HCT116 (cell line): ENCODE measurements at regions not wholly inside any gene's neighbourhood (a gene's known extent, or its start where the extent isn't known, plus 50 kb on each side); places are given as distances from the start of the nearest gene placed in this dataset.

Experiments
- ATAC-seq: fragments of 200-7000 bp; cut with Tn5 transposase; 2 replicates; pipeline ENCODE4 v1.9.1; 2020; ENCODE audit warnings: mild to moderate bottlenecking, moderate library complexity
- BruUV-seq: library from RNA; stranded (reverse); fragments of 400-500 nt; replicated peaks from 2 replicates; lab custom pipeline; 2021; lab: Mats Ljungman, UMichigan
- CTCF ChIA-PET: fragments of 300-600 bp; sonication (Branson Sonifier 250); formaldehyde crosslinking; loops from one replicate; lab custom pipeline; 2021; ENCODE audit warnings: antibody characterized with exemption; lab: Charles Lee
- POLR2A ChIA-PET: fragments of 300-600, 350-600 bp; sonication (Branson Sonifier 250); formaldehyde crosslinking; loops from one replicate; lab custom pipeline; 2021; ENCODE audit warnings: antibody characterized with exemption; lab: Charles Lee
- RAD21 ChIA-PET, 2 experiments: fragments of 300-600 bp; sonication (Branson Sonifier 250); formaldehyde crosslinking; loops; one replicate each; lab custom pipeline; 2023; ENCODE audit warnings: low total read pairs in 2 of 2; ENCODE audit not compliant: uncharacterized antibody in 2 of 2, unreplicated experiment in 2 of 2, low non-redundant PET in 1 of 2; lab: Charles Lee
- DNase-seq: peaks from one replicate; pipeline ENCODE4 v3.0.0-alpha.2; 2010; ENCODE audit warnings: low read depth, low spot score
- H2AFZ ChIP-seq: fragments of 200-600 bp; shearing (Covaris generic), sonication (generic); 2 replicates; pipeline ENCODE4 v1.6.1; 2017; ENCODE audit warnings: low read depth, mixed run types, mixed read lengths, antibody characterized with exemption, low read length; ENCODE audit not compliant: poor library complexity, severe bottlenecking
- H3K27ac ChIP-seq: 2 replicates; pipeline ENCODE4 v1.5.1; 2012; ENCODE audit warnings: low read depth, low read length
- H3K27me3 ChIP-seq: fragments of 200-600 bp; sonication (generic); 2 replicates; pipeline ENCODE4 v1.6.1; 2016; ENCODE audit warnings: mixed run types, low read length, mixed read lengths; ENCODE audit not compliant: insufficient read depth
- H3K36me3 ChIP-seq, 2 experiments: fragments of 200-500 bp in 1 of 2; fragments of 200-600 bp in 1 of 2; sonication (Bioruptor generic) in 1 of 2; sonication (generic) in 1 of 2; 2 replicates each; pipeline versions ENCODE4 v1.5.1 to v1.6.1; 2014 to 2016; ENCODE audit warnings: low read length in 2 of 2, inconsistent platforms in 1 of 2, mixed read lengths in 1 of 2, mixed run types in 1 of 2; ENCODE audit not compliant: insufficient read depth in 2 of 2, control insufficient read depth in 1 of 2
- H3K4me1 ChIP-seq, 2 experiments: fragments of 200-600 bp in 1 of 2; sonication (generic) in 1 of 2; 2 replicates each; pipeline versions ENCODE4 v1.5.1 to v1.6.1; 2012 to 2017; ENCODE audit warnings: low read length in 2 of 2, inconsistent platforms in 1 of 2, mild to moderate bottlenecking in 1 of 2, mixed read lengths in 1 of 2, mixed run types in 1 of 2, moderate library complexity in 1 of 2; ENCODE audit not compliant: insufficient read depth in 2 of 2, control insufficient read depth in 1 of 2
- H3K4me2 ChIP-seq: fragments of 200-600 bp; sonication (generic); 2 replicates; pipeline ENCODE4 v1.6.1; 2017; ENCODE audit warnings: mixed run types, low read length, mixed read lengths
- H3K4me3 ChIP-seq, 2 experiments: fragments of 200-600 bp in 1 of 2; sonication (generic) in 1 of 2; replicated peaks in 1 of 2; 2 replicates each; pipeline ENCODE4 v1.5.1; 2011 to 2016; ENCODE audit warnings: low read length in 2 of 2, control low read depth in 1 of 2, low read depth in 1 of 2, mild to moderate bottlenecking in 1 of 2, mixed read lengths in 1 of 2, mixed run types in 1 of 2
- H3K79me2 ChIP-seq: fragments of 200-600 bp; sonication (generic); 2 replicates; pipeline ENCODE4 v1.6.1; 2017; ENCODE audit warnings: mild to moderate bottlenecking, mixed run types, low read length, moderate library complexity, mixed read lengths; ENCODE audit not compliant: insufficient read depth
- H3K9ac ChIP-seq: fragments of 200-600 bp; sonication (generic); 2 replicates; pipeline ENCODE4 v1.6.1; 2016; ENCODE audit warnings: low read length, mixed read lengths
- H3K9me2 ChIP-seq: fragments of 200-600 bp; sonication (generic), shearing (Covaris generic); 2 replicates; pipeline ENCODE4 v1.6.1; 2017; ENCODE audit warnings: mixed run types, mild to moderate bottlenecking, moderate library complexity; ENCODE audit not compliant: insufficient read depth
- H3K9me3 ChIP-seq, 2 experiments: fragments of 200-500 bp in 1 of 2; fragments of 200-600 bp in 1 of 2; sonication (Bioruptor generic) in 1 of 2; sonication (generic) in 1 of 2; 2 replicates each; pipeline ENCODE4 v1.6.1; 2014 to 2017; ENCODE audit warnings: low read length in 2 of 2, mixed read lengths in 2 of 2, inconsistent platforms in 1 of 2, low read depth in 1 of 2, mild to moderate bottlenecking in 1 of 2, mixed run types in 1 of 2, moderate library complexity in 1 of 2; ENCODE audit not compliant: control insufficient read depth in 1 of 2, insufficient read depth in 1 of 2
- H4K20me1 ChIP-seq: fragments of 200-600 bp; sonication (generic), shearing (Covaris generic); 2 replicates; pipeline ENCODE4 v1.6.1; 2017; ENCODE audit warnings: mixed run types, mild to moderate bottlenecking, moderate library complexity; ENCODE audit not compliant: insufficient read depth
- CBX3 ChIP-seq: IDR thresholded peaks from 2 replicates; pipeline ENCODE4 v1.6.1; 2012; ENCODE audit warnings: low read depth
- EGR1 ChIP-seq: IDR thresholded peaks from 2 replicates; pipeline ENCODE4 v1.6.1; 2012; ENCODE audit warnings: low read depth
- ELF1 ChIP-seq: IDR thresholded peaks from 2 replicates; pipeline ENCODE4 v1.6.1; 2012; ENCODE audit warnings: low read depth, borderline replicate concordance
- EZH2 ChIP-seq: fragments of 200-600 bp; sonication (generic); IDR thresholded peaks from 2 replicates; pipeline ENCODE4 v1.6.1; 2017; ENCODE audit warnings: antibody characterized with exemption, mixed run types
- FOSL1 ChIP-seq: IDR thresholded peaks from 2 replicates; pipeline ENCODE4 v1.6.1; 2012; ENCODE audit warnings: low read depth
- POLR2AphosphoS5 ChIP-seq: IDR thresholded peaks from 2 replicates; pipeline ENCODE4 v1.6.1; 2011; ENCODE audit warnings: mild to moderate bottlenecking, low read depth, low read length, moderate library complexity
- RAD21 ChIP-seq: IDR thresholded peaks from 2 replicates; pipeline ENCODE4 v1.6.1; 2012; ENCODE audit warnings: low read depth, mild to moderate bottlenecking
- SP1 ChIP-seq: IDR thresholded peaks from 2 replicates; pipeline ENCODE4 v1.6.1; 2012; ENCODE audit warnings: low read depth
- TCF7L2 ChIP-seq: IDR thresholded peaks from 2 replicates; pipeline ENCODE4 v1.7.0; 2011; ENCODE audit warnings: borderline replicate concordance, inconsistent platforms; ENCODE audit not compliant: insufficient read depth, insufficient read length; ENCODE audit errors: extremely low read depth
- YY1 ChIP-seq: IDR thresholded peaks from 2 replicates; pipeline ENCODE4 v1.6.1; 2011; ENCODE audit warnings: low read length, low read depth, moderate library complexity, mild to moderate bottlenecking; ENCODE audit not compliant: insufficient replicate concordance; ENCODE audit errors: extremely low read depth
- intact Hi-C: fragments of 100-400 bp; cut with micrococcal nuclease; formaldehyde crosslinking; loops from 2 replicates; pipeline ENCODE4 v1.10.0; 2022
- TF ChIP-seq, protein P1 (sequence below), 3 experiments: fragments of 200-600 bp in 1 of 3; sonication (generic) in 1 of 3; IDR thresholded peaks in 2 of 3; conservative IDR thresholded peaks in 1 of 3; 2 replicates each; pipeline ENCODE4 v1.5.1; 2012 to 2017; ENCODE audit warnings: low read depth in 2 of 3, low read length in 2 of 3, antibody characterized with exemption in 1 of 3, borderline replicate concordance in 1 of 3, control low read depth in 1 of 3, mild to moderate bottlenecking in 1 of 3, mixed read lengths in 1 of 3, mixed run types in 1 of 3, moderate library complexity in 1 of 3; ENCODE audit not compliant: insufficient read depth in 1 of 3
- TF ChIP-seq, protein P2 (sequence below): IDR thresholded peaks from 2 replicates; pipeline ENCODE4 v1.6.1; 2012; ENCODE audit warnings: low read depth
- TF ChIP-seq, protein P3 (sequence below): IDR thresholded peaks from 2 replicates; pipeline ENCODE4 v1.6.1; 2011; ENCODE audit warnings: mild to moderate bottlenecking, low read length, moderate library complexity; ENCODE audit not compliant: insufficient replicate concordance; ENCODE audit errors: extremely low read depth

DNA sequence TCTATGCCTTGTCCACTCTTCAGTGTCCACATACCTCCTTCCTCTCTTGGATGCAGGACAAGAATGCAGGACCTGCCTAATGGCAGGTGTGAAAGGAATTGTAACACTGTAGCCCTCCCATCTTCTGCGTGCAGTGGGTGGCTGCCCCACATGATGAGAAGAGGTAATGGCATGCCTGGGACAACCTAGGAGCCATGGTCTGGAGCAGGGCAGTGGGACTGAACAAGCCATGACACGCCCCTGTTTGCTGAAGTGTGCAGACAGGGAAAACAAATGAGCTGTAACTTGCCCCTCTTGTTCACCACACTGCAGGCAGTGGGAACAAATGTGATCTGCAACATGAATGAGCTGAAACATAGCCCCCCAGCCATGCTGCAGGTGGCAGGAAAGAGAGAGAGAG is 192.2 kb downstream of the PCDH17 start:
- Histone ChIP-seq H3K27ac (no peak overlapping the region), H3K4me2 (no peak overlapping the region), H3K4me3 (no peak overlapping the region), H3K36me3 (no peaks in the 10 kb centered on the region), H4K20me1 (no peaks in the 10 kb centered on the region), H3K9me3 (peaks cover 8 to 25% of the 10 kb centered on the region in 2 experiments; a peak in 2 of 4 replicates), H3K27me3 (no peaks in the 10 kb centered on the region), H3K4me1 (no peaks in the 10 kb centered on the region), H2AFZ (no peak overlapping the region), H3K9ac (no peak overlapping the region), H3K9me2 (no peaks in the 10 kb centered on the region), H3K79me2 (no peaks in the 10 kb centered on the region)
- no TSS peak for BruUV-seq
- intact Hi-C loops: no loop called here
- ATAC-seq (no peak), DNase-seq (no peak)
- ChIA-PET POLR2A (no interaction called here), RAD21 (no interaction called here), CTCF (no interaction called here)
- TF ChIP-seq EGR1 (no peak), YY1 (no peak), RAD21 (no peak)
- TF ChIP-seq, protein P1, sequence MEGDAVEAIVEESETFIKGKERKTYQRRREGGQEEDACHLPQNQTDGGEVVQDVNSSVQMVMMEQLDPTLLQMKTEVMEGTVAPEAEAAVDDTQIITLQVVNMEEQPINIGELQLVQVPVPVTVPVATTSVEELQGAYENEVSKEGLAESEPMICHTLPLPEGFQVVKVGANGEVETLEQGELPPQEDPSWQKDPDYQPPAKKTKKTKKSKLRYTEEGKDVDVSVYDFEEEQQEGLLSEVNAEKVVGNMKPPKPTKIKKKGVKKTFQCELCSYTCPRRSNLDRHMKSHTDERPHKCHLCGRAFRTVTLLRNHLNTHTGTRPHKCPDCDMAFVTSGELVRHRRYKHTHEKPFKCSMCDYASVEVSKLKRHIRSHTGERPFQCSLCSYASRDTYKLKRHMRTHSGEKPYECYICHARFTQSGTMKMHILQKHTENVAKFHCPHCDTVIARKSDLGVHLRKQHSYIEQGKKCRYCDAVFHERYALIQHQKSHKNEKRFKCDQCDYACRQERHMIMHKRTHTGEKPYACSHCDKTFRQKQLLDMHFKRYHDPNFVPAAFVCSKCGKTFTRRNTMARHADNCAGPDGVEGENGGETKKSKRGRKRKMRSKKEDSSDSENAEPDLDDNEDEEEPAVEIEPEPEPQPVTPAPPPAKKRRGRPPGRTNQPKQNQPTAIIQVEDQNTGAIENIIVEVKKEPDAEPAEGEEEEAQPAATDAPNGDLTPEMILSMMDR (IDR thresholded peaks at IDR 0.05 in 2 of 3, conservative IDR thresholded peaks at IDR 0.05 in 1 of 3; ENCODE audit: borderline replicate concordance in 1 of 3, insufficient read depth in 1 of 3, low read depth in 2 of 3, low read length in 2 of 3): no peak

DNA sequence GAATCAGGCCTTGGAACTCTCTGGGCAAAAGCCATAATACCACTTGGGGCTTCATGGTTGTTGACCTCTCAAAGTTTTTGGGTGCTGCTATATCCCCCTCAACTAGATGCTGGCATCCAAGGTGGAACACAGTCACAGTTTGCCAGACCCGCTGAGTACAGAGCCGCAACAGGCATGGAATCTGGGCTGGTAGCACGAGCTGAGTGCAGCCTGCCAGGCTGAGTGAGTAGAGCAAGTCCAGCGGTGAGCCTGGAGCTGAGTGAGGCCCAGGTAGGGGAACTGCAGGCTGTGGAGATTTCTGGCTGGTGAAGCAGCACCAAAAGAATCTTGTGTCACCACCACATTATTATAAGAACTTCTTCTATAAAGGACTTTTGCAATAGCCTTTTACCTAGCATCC is 192.6 kb downstream of the PCDH17 start:
- no peaks in the 10 kb centered on the region for H3K9me2 ChIP-seq
- no peak for DNase-seq
- CTCF ChIA-PET: no interaction called here
- RAD21 ChIA-PET: no interaction called here
- H3K4me3 ChIP-seq: no peak overlapping the region
- peaks cover 10 to 22% of the 10 kb centered on the region in 2 experiments; a peak in 2 of 4 replicates for H3K9me3 ChIP-seq
- POLR2A ChIA-PET: no interaction called here
- H3K4me1 ChIP-seq: no peaks in the 10 kb centered on the region
- intact Hi-C loops: no loop called here
- no peak overlapping the region for H2AFZ ChIP-seq
- H3K9ac ChIP-seq: no peak overlapping the region
- H3K27me3 ChIP-seq: no peaks in the 10 kb centered on the region
- no peaks in the 10 kb centered on the region for H3K36me3 ChIP-seq
- ATAC-seq: no peak
- no peaks in the 10 kb centered on the region for H4K20me1 ChIP-seq
- no peak overlapping the region for H3K4me2 ChIP-seq
- no peak overlapping the region for H3K27ac ChIP-seq
- no peaks in the 10 kb centered on the region for H3K79me2 ChIP-seq
- no TSS peak for BruUV-seq
- TF ChIP-seq YY1: no peak
- no peak for TF ChIP-seq TCF7L2
- no peak for TF ChIP-seq ELF1
- TF ChIP-seq SP1: no peak
- TF ChIP-seq EZH2: no peak
- TF ChIP-seq, protein P2, sequence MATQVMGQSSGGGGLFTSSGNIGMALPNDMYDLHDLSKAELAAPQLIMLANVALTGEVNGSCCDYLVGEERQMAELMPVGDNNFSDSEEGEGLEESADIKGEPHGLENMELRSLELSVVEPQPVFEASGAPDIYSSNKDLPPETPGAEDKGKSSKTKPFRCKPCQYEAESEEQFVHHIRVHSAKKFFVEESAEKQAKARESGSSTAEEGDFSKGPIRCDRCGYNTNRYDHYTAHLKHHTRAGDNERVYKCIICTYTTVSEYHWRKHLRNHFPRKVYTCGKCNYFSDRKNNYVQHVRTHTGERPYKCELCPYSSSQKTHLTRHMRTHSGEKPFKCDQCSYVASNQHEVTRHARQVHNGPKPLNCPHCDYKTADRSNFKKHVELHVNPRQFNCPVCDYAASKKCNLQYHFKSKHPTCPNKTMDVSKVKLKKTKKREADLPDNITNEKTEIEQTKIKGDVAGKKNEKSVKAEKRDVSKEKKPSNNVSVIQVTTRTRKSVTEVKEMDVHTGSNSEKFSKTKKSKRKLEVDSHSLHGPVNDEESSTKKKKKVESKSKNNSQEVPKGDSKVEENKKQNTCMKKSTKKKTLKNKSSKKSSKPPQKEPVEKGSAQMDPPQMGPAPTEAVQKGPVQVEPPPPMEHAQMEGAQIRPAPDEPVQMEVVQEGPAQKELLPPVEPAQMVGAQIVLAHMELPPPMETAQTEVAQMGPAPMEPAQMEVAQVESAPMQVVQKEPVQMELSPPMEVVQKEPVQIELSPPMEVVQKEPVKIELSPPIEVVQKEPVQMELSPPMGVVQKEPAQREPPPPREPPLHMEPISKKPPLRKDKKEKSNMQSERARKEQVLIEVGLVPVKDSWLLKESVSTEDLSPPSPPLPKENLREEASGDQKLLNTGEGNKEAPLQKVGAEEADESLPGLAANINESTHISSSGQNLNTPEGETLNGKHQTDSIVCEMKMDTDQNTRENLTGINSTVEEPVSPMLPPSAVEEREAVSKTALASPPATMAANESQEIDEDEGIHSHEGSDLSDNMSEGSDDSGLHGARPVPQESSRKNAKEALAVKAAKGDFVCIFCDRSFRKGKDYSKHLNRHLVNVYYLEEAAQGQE: no peak
- TF ChIP-seq, protein P3, sequence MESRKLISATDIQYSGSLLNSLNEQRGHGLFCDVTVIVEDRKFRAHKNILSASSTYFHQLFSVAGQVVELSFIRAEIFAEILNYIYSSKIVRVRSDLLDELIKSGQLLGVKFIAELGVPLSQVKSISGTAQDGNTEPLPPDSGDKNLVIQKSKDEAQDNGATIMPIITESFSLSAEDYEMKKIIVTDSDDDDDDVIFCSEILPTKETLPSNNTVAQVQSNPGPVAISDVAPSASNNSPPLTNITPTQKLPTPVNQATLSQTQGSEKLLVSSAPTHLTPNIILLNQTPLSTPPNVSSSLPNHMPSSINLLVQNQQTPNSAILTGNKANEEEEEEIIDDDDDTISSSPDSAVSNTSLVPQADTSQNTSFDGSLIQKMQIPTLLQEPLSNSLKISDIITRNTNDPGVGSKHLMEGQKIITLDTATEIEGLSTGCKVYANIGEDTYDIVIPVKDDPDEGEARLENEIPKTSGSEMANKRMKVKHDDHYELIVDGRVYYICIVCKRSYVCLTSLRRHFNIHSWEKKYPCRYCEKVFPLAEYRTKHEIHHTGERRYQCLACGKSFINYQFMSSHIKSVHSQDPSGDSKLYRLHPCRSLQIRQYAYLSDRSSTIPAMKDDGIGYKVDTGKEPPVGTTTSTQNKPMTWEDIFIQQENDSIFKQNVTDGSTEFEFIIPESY: no peak
- TF ChIP-seq FOSL1: no peak
- no peak for TF ChIP-seq POLR2AphosphoS5
- TF ChIP-seq CBX3: no peak
